GM19351 (cell line): ENCODE measurements at regions not wholly inside any gene's neighbourhood (a gene's known extent, or its start where the extent isn't known, plus 50 kb on each side); places are given as distances from the start of the nearest gene placed in this dataset.

ENCODE experiments used
- ATAC-seq: cut with Tn5 transposase; IDR thresholded peaks from one replicate; pipeline ENCODE4 v1.9.1; 2021; ENCODE audit warnings: mild to moderate bottlenecking, moderate library complexity; ENCODE audit not compliant: unreplicated experiment

DNA sequence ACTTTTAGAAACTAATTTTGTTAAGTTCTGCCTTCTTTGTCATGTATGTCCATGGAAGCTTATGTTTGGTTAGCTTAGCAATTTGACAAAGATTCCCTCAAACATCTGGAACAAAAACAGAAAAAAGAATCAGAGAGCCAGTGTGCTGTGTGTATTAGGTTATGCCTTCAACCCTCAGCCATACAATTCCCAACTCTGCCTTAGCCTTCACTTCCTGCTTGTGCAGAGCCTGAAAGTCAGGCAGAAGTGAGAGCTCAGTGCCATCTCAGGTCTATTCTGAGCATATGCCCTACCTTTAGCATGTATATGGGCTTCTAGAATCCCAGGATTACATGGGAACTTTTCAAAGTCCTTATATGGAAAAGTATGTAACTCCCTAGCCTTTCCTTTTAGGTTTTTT lies 58.2 kb upstream of the STOX2 start:
- no peak for ATAC-seq

DNA sequence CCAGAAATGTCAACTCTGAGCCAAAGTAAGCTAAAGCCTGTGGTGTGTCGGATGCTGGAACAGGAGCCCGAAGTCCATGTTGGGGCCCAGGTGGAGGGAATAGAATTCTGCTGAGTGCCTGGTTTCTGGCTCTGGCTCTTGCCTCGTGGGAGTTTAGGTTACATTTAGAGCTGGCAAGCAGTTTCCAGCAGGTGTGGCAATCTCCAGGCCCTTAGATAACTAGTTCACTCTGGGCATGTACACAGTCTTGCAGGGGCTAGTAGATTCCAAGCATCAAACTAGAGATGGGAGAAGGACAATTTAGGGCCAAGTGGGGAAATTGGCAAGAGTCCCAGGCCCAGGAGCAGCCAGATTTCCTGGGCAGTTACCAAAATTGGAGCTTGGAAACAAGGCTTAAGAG lies 56.3 kb upstream of the STOX2 start:
- no peak for ATAC-seq

DNA sequence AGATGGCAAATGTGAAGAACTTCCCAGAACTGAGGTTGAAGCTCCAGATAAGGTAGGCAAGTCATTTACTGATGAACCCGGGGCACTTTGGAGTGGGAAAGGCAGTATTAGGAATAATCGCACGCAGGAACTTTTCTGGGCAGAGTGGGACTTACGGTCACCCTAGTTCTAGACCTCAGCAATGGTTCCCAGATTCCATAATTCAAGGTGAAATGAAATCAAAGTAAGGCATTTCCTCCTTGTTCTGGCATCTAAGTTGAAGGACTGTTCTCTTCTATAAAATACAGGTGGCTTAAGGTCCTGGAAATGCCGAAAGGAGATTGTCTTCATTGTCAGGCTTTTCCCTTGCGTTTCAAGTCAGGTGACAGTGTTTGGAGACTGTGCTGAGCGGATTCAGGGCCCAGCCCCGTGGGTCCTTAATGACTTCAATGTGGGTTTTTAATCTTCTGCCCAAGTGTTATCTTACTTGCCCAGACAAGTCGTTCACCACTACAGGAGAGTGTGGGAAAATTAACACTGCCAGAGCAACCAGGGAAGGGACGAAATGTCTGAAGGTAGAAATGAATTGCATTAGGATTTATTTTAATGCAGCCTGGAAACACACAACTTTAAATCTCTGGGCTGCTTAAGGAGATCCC lies 52.1 kb upstream of the STOX2 start:
- no peak for ATAC-seq

DNA sequence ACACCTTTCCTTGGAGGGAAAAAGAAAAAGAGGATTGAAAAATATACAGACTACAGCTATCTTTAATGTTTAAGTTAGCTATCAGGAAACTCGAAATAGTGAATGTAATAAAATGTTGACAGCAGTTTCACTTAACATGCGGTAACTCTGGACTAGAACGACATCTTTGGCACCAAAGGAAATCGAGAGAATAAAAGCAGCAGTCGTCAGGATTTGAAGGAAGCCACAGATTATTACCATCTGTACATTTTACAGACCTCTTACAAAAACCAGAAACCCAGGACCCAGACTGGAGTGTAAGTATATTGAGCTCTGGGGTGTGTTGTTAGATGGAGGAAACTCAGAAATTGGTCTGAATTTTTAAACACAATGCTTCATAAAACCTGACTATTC lies 51.6 kb upstream of the STOX2 start:
- no peak for ATAC-seq
